Activated T-helper 1 cell treated with Interleukin-2 at 50 U/mL for 16 hours (primary cell): ENCODE measurements at regions not wholly inside any gene's neighbourhood (a gene's known extent, or its start where the extent isn't known, plus 50 kb on each side); places are given as distances from the start of the nearest gene placed in this dataset.

Experiments used
- DNase-seq: peaks from one replicate; pipeline ENCODE4 v3.0.0-alpha.2; 2020; ENCODE audit warnings: low read depth

GRCh38 chr5:71865665-71866320 lies 146.7 kb downstream of the CARTPT start:
- DNase-seq = no peak

GRCh38 chr5:71872311-71872864 lies 153.3 kb downstream of the CARTPT start:
- DNase-seq = no peak

GRCh38 chr5:71873191-71873591 lies 154.1 kb downstream of the CARTPT start:
- DNase-seq = no peak

- no peak for DNase-seq
Measured at GRCh38 chr5:71874521-71874920, 155.4 kb downstream of the CARTPT start.

- no peak for DNase-seq
Measured at GRCh38 chr5:71877511-71877910, 158.4 kb downstream of the CARTPT start.

- DNase-seq = no peak
Measured at GRCh38 chr5:71880536-71880935, 161.5 kb downstream of the CARTPT start.

- no peak for DNase-seq
Measured at GRCh38 chr5:71882826-71883741, 164.0 kb downstream of the CARTPT start.

GRCh38 chr5:71883742-71884103 lies 164.6 kb downstream of the CARTPT start:
- no peak for DNase-seq

- DNase-seq = no peak
Measured at GRCh38 chr5:71884926-71885325, 165.9 kb downstream of the CARTPT start.

GRCh38 chr5:71886406-71886805 lies 167.3 kb downstream of the CARTPT start:
- DNase-seq = no peak

GRCh38 chr5:71887680-71888079 lies 168.6 kb downstream of the CARTPT start:
- DNase-seq = no peak

GRCh38 chr5:71891406-71891805 lies 172.3 kb downstream of the CARTPT start:
- no peak for DNase-seq

GRCh38 chr5:71891856-71892255 lies 172.8 kb downstream of the CARTPT start:
- DNase-seq = no peak

- no peak for DNase-seq
Measured at GRCh38 chr5:71892641-71893365, 173.7 kb downstream of the CARTPT start.

GRCh38 chr5:71893451-71893850 lies 174.4 kb downstream of the CARTPT start:
- no peak for DNase-seq

GRCh38 chr5:71894091-71894490 lies 175.0 kb downstream of the CARTPT start:
- DNase-seq = no peak

GRCh38 chr5:71895546-71895945 lies 176.5 kb downstream of the CARTPT start:
- no peak for DNase-seq

- DNase-seq = no peak
Measured at GRCh38 chr5:71899865-71900342, 180.8 kb downstream of the CARTPT start.

- DNase-seq = no peak
Measured at GRCh38 chr5:71903808-71904207, 184.7 kb downstream of the CARTPT start.

- DNase-seq = no peak
Measured at GRCh38 chr5:71904852-71905251, 185.8 kb downstream of the CARTPT start.

GRCh38 chr5:71905834-71906711 lies 187.0 kb downstream of the CARTPT start:
- no peak for DNase-seq
